Natural killer cell (primary cell): ENCODE measurements at regions not wholly inside any gene's neighbourhood (a gene's known extent, or its start where the extent isn't known, plus 50 kb on each side); places are given as distances from the start of the nearest gene placed in this dataset.

Experiments
- ATAC-seq, 3 donors: fragments of 150-1000 bp in 2 of 3; fragments of 200-7000 bp in 1 of 3; cut with Tn5 transposase; 1 replicate in 1 of 3; 2 replicates in 2 of 3; pipeline ENCODE4 v1.10.0; 2021; ENCODE audit warnings: mild to moderate bottlenecking in 2 of 3, moderate library complexity in 2 of 3
- DNase-seq, 2 donors: peaks; one replicate each; pipeline versions ENCODE4 v3.0.0 to v3.0.0-alpha.2; 2013 to 2021; ENCODE audit warnings: mixed read lengths in 1 of 2
- H3K27ac ChIP-seq: one replicate; pipeline ENCODE4 v1.5.1; 2013; ENCODE audit warnings: mild to moderate bottlenecking, low read length
- H3K27me3 ChIP-seq: one replicate; pipeline ENCODE4 v1.6.1; 2013; ENCODE audit warnings: low read length; ENCODE audit not compliant: control insufficient read depth, insufficient read depth
- H3K36me3 ChIP-seq: one replicate; pipeline ENCODE4 v1.6.1; 2013; ENCODE audit warnings: low read length; ENCODE audit not compliant: control insufficient read depth, insufficient read depth
- H3K4me1 ChIP-seq: one replicate; pipeline ENCODE4 v1.6.1; 2013; ENCODE audit warnings: low read length; ENCODE audit not compliant: control insufficient read depth, insufficient read depth
- H3K4me3 ChIP-seq: one replicate; pipeline ENCODE4 v1.5.1; 2013; ENCODE audit warnings: low read length
- H3K9me3 ChIP-seq: one replicate; pipeline ENCODE4 v1.6.1; 2013; ENCODE audit warnings: low read length; ENCODE audit not compliant: control insufficient read depth, insufficient read depth
- H3K27ac Mint-ChIP-seq, 2 donors: one replicate each; pipeline ENCODE4 v1.8.0; 2022; ENCODE audit warnings: mild to moderate bottlenecking in 2 of 2, mixed read lengths in 2 of 2, moderate library complexity in 1 of 2
- H3K27me3 Mint-ChIP-seq, 2 donors: one replicate each; pipeline ENCODE4 v1.8.0; 2022; ENCODE audit warnings: low read depth in 2 of 2, mixed read lengths in 2 of 2
- H3K36me3 Mint-ChIP-seq: one replicate; pipeline ENCODE4 v1.8.0; 2022; ENCODE audit warnings: mixed read lengths
- H3K4me1 Mint-ChIP-seq, 2 donors: one replicate each; pipeline ENCODE4 v1.8.0; 2022; ENCODE audit warnings: mixed read lengths in 2 of 2
- H3K4me3 Mint-ChIP-seq: one replicate; pipeline ENCODE4 v1.8.0; 2022; ENCODE audit warnings: mild to moderate bottlenecking, moderate library complexity, mixed read lengths
- H3K9me3 Mint-ChIP-seq, 2 donors: one replicate each; pipeline ENCODE4 v1.8.0; 2022; ENCODE audit warnings: mixed read lengths in 2 of 2
- WGBS: methylation state at CpG from one replicate; pipeline ENCODE4 v1.1.7; 2013; ENCODE audit warnings: missing lambda C conversion rate; ENCODE audit not compliant: insufficient coverage; 5-methylcytosine and 5-hydroxymethylcytosine counted together
- intact Hi-C: fragments of 100-400 bp; cut with micrococcal nuclease; formaldehyde crosslinking; loops from one replicate; pipeline ENCODE4 v1.14.2; 2022
- TF ChIP-seq, protein P1 (sequence below): fragments of 200-600 bp; IDR thresholded peaks from one replicate; pipeline ENCODE4 v1.8.0; 2022; ENCODE audit warnings: antibody characterized with exemption

DNA sequence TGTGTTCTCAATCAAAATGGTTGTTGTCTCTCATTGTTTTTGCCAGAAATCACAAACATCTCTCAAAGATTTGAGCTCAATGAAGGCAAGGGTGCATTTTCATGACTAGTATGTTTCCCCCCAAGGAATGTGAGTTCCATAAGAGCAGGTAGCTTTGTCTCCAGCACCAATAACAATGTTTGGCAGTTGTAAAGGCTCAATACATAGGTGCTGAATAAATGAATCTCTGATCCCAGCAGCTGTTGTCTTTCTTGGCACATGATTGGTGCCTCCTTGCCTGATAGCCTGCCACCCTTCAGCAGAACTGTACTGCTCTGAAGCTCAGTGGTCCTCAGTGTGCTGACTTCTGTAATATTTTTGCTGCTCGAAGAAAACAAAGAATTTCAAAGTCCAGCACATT lies 103.1 kb upstream of the CDH11 start:
- TF ChIP-seq, protein P1, sequence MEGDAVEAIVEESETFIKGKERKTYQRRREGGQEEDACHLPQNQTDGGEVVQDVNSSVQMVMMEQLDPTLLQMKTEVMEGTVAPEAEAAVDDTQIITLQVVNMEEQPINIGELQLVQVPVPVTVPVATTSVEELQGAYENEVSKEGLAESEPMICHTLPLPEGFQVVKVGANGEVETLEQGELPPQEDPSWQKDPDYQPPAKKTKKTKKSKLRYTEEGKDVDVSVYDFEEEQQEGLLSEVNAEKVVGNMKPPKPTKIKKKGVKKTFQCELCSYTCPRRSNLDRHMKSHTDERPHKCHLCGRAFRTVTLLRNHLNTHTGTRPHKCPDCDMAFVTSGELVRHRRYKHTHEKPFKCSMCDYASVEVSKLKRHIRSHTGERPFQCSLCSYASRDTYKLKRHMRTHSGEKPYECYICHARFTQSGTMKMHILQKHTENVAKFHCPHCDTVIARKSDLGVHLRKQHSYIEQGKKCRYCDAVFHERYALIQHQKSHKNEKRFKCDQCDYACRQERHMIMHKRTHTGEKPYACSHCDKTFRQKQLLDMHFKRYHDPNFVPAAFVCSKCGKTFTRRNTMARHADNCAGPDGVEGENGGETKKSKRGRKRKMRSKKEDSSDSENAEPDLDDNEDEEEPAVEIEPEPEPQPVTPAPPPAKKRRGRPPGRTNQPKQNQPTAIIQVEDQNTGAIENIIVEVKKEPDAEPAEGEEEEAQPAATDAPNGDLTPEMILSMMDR: no peak
- no peak overlapping the region for H3K27ac ChIP-seq
- no peaks in the 10 kb centered on the region for H3K27me3 ChIP-seq
- no peak for ATAC-seq
- no peak overlapping the region for H3K4me3 Mint-ChIP-seq
- H3K27ac Mint-ChIP-seq: no peak overlapping the region
- H3K4me1 Mint-ChIP-seq: no peaks in the 10 kb centered on the region
- no peaks in the 10 kb centered on the region for H3K27me3 Mint-ChIP-seq
- WGBS: 91% methylated on average over 1 of the region's 1 CpG
- H3K4me1 ChIP-seq: no peaks in the 10 kb centered on the region
- no peaks in the 10 kb centered on the region for H3K36me3 Mint-ChIP-seq
- intact Hi-C loops: no loop called here
- no peak overlapping the region for H3K4me3 ChIP-seq
- no peak for DNase-seq
- H3K36me3 ChIP-seq: no peaks in the 10 kb centered on the region
- no peaks in the 10 kb centered on the region for H3K9me3 ChIP-seq
- H3K9me3 Mint-ChIP-seq: peaks cover 4 to 15% of the 10 kb centered on the region in 2 donors

GRCh38 chr16:65224471-65224870 lies 102.6 kb upstream of the CDH11 start:
- Mint-ChIP-seq H3K4me1 (no peaks in the 10 kb centered on the region), H3K27me3 (no peaks in the 10 kb centered on the region), H3K27ac (no peak overlapping the region), H3K4me3 (no peak overlapping the region), H3K9me3 (peaks cover 4 to 15% of the 10 kb centered on the region in 2 donors), H3K36me3 (no peaks in the 10 kb centered on the region)
- Histone ChIP-seq H3K4me1 (no peaks in the 10 kb centered on the region), H3K9me3 (no peaks in the 10 kb centered on the region), H3K27ac (no peak overlapping the region), H3K27me3 (no peaks in the 10 kb centered on the region), H3K36me3 (no peaks in the 10 kb centered on the region), H3K4me3 (no peak overlapping the region)
- WGBS: 65% methylated on average over 2 of the region's 2 CpGs
- DNase-seq: no peak
- no peak for ATAC-seq
- TF ChIP-seq, protein P1: no peak
- intact Hi-C loops: no loop called here

DNA sequence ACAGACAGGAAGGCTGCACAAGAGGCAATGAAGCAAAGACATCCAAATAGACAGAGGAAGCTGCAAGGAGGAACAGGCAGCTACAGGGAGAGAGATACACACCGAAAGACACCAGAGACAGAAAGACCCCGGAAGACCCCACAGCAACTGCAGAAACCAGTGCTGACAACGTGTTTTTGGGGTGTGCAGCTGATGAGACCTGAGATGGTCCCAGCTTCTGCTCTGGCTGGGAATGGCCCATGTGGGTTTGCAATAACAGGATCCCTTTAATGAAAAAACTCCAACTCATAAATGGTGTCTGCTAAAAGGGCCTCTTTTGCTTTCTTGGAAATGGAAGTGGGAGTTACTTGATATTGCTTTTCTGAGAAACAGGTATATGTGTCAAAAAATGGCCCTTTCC lies 101.5 kb upstream of the CDH11 start:
- TF ChIP-seq, protein P1: no peak
- 46% methylated on average over 3 of the region's 3 CpGs for WGBS
- intact Hi-C loops: no loop called here
- Histone ChIP-seq H3K4me1 (no peaks in the 10 kb centered on the region), H3K27ac (no peak overlapping the region), H3K27me3 (no peaks in the 10 kb centered on the region), H3K36me3 (no peaks in the 10 kb centered on the region), H3K9me3 (no peaks in the 10 kb centered on the region), H3K4me3 (no peak overlapping the region)
- no peak overlapping the region for H3K27ac Mint-ChIP-seq
- H3K36me3 Mint-ChIP-seq: no peaks in the 10 kb centered on the region
- H3K27me3 Mint-ChIP-seq: no peaks in the 10 kb centered on the region
- ATAC-seq (no peak), DNase-seq (no peak)
- no peaks in the 10 kb centered on the region for H3K4me1 Mint-ChIP-seq
- H3K9me3 Mint-ChIP-seq: peaks cover 4 to 13% of the 10 kb centered on the region in 2 donors
- H3K4me3 Mint-ChIP-seq: no peak overlapping the region

GRCh38 chr16:65222536-65222935 lies 100.7 kb upstream of the CDH11 start:
- H3K36me3 ChIP-seq: no peaks in the 10 kb centered on the region
- no peaks in the 10 kb centered on the region for H3K9me3 ChIP-seq
- no peak overlapping the region for H3K4me3 Mint-ChIP-seq
- no peaks in the 10 kb centered on the region for H3K4me1 Mint-ChIP-seq
- no peak overlapping the region for H3K27ac ChIP-seq
- intact Hi-C loops: no loop called here
- no peaks in the 10 kb centered on the region for H3K36me3 Mint-ChIP-seq
- no peaks in the 10 kb centered on the region for H3K4me1 ChIP-seq
- ATAC-seq (no peak), DNase-seq (no peak)
- H3K27me3 ChIP-seq: no peaks in the 10 kb centered on the region
- no peaks in the 10 kb centered on the region for H3K27me3 Mint-ChIP-seq
- no peak overlapping the region for H3K4me3 ChIP-seq
- H3K27ac Mint-ChIP-seq: no peak overlapping the region
- peaks cover 4 to 10% of the 10 kb centered on the region in 2 donors for H3K9me3 Mint-ChIP-seq
- TF ChIP-seq, protein P1: no peak
- WGBS: 65% methylated on average over 6 of the region's 6 CpGs
